PFSK-1 (cell line): ENCODE measurements at regions not wholly inside any gene's neighbourhood (a gene's known extent, or its start where the extent isn't known, plus 50 kb on each side); places are given as distances from the start of the nearest gene placed in this dataset.

Experiments
- POLR2AphosphoS5 ChIP-seq: IDR thresholded peaks from 2 replicates; pipeline ENCODE4 v1.6.1; 2012; ENCODE audit warnings: low read depth, mild to moderate bottlenecking, control low read depth, low read length, moderate library complexity
- TAF1 ChIP-seq: IDR thresholded peaks from 2 replicates; pipeline ENCODE4 v1.6.1; 2012; ENCODE audit warnings: low read length, control low read depth, borderline replicate concordance; ENCODE audit not compliant: insufficient read depth
- TF ChIP-seq, protein P1 (sequence below), 2 experiments: IDR thresholded peaks; 2 replicates each; pipeline versions ENCODE4 v1.6.1 to v1.8.0; 2011 to 2012; ENCODE audit warnings: low read depth in 2 of 2, low read length in 2 of 2, control low read depth in 1 of 2, inconsistent platforms in 1 of 2, mild to moderate bottlenecking in 1 of 2, moderate library complexity in 1 of 2; ENCODE audit not compliant: insufficient read depth in 1 of 2

DNA sequence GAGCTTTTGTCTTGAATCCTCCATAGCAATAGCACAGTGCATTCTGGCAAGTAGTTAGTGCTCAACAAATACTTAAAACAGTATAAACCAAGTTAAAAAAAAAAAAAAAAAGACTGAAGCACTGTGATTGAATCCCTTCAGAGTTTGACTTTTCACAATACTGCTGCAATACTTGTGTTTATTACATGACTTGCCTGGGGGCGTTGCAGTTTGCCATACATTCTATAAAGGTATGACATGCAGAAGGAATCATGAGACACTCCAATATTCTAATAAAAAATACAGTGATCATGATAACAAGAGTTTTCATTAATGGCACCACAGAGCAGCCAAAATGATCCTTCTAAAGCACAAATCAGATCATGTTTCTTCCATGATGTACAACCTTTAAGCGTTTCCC lies 205.0 kb upstream of the CDKN3 start:
- no peak for TF ChIP-seq POLR2AphosphoS5
- no peak for TF ChIP-seq TAF1
- TF ChIP-seq, protein P1, sequence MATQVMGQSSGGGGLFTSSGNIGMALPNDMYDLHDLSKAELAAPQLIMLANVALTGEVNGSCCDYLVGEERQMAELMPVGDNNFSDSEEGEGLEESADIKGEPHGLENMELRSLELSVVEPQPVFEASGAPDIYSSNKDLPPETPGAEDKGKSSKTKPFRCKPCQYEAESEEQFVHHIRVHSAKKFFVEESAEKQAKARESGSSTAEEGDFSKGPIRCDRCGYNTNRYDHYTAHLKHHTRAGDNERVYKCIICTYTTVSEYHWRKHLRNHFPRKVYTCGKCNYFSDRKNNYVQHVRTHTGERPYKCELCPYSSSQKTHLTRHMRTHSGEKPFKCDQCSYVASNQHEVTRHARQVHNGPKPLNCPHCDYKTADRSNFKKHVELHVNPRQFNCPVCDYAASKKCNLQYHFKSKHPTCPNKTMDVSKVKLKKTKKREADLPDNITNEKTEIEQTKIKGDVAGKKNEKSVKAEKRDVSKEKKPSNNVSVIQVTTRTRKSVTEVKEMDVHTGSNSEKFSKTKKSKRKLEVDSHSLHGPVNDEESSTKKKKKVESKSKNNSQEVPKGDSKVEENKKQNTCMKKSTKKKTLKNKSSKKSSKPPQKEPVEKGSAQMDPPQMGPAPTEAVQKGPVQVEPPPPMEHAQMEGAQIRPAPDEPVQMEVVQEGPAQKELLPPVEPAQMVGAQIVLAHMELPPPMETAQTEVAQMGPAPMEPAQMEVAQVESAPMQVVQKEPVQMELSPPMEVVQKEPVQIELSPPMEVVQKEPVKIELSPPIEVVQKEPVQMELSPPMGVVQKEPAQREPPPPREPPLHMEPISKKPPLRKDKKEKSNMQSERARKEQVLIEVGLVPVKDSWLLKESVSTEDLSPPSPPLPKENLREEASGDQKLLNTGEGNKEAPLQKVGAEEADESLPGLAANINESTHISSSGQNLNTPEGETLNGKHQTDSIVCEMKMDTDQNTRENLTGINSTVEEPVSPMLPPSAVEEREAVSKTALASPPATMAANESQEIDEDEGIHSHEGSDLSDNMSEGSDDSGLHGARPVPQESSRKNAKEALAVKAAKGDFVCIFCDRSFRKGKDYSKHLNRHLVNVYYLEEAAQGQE (IDR thresholded peaks at IDR 0.05; ENCODE audit: insufficient read depth in 1 of 2, low read depth in 2 of 2, low read length in 2 of 2), result no peak
